Heart left ventricle (tissue), 13 donors: ENCODE measurements at regions not wholly inside any gene's neighbourhood (a gene's known extent, or its start where the extent isn't known, plus 50 kb on each side); places are given as distances from the start of the nearest gene placed in this dataset.

Experiments
- POLR2A ChIP-seq, 2 donors: fragments of 450-650 bp; IDR thresholded peaks; one replicate each; pipeline ENCODE4 v1.6.1; 2017; ENCODE audit warnings: antibody characterized with exemption in 2 of 2, mild to moderate bottlenecking in 2 of 2, moderate library complexity in 2 of 2
- TF ChIP-seq, protein P1 (sequence below), 12 donors: fragments of 200-600 bp; sonication (generic) in 4 of 12; IDR thresholded peaks; one replicate each; pipeline versions ENCODE4 v1.5.0 to v1.8.0; 2018 to 2022; ENCODE audit warnings: antibody characterized with exemption in 12 of 12, mild to moderate bottlenecking in 5 of 12
- donor health status: ischemic (EF 13 %, LVEDD 7.1; RV severe dilation, severe dysfunction).
- donor health status: DM: no; HTN: yes; CAD: no.
- donor health status: DM: no; HTN: no; CAD: no.
- donor health status: ischemic (EF 25% LVEDD 6.9; RV normal size, moderate dysfunction).
- donor health status: ischemic (EF 25% LVEDD 5.7; RV mildly dilated, moderate dysfunction).
- donor health status: ischemic (EF 35%, LVEDD 5.7; RV mildly dilated, moderate dysfunction).
- donor health status: nonischemic (EF 11% LVEDD 7.7; RV severe dilation, severe dysfunction).
- donor health status: DM: yes; HTN: yes; CAD: no.
- donor health status: PGD.
- donor health status: ischemic (EF 29% LVEDD 5.4; RV normal size, mild dysfunction).
- donor health status: nonischemic (EF 23%, LVEDD 6.1; RV moderate dilation, normal function).

DNA sequence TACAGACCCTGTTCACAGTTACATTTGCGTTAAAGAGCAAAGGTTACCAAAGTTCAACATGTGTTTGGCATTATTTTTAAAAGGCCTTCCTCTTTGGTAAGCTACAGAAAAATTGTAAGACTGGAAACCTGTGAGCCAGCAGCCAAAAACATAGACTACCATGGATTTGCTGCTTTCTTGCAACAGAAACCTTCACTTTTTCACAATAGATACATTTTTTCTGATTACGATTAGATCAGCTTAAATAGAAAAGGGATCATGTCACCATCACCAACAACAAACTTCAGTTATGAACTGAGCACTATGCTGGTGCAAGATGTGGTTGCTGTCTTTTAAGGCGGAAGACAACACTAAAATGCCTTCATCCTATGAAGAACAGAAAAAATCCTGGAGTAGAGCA lies 112.3 kb upstream of the MARCKS start:
- TF ChIP-seq, protein P1, sequence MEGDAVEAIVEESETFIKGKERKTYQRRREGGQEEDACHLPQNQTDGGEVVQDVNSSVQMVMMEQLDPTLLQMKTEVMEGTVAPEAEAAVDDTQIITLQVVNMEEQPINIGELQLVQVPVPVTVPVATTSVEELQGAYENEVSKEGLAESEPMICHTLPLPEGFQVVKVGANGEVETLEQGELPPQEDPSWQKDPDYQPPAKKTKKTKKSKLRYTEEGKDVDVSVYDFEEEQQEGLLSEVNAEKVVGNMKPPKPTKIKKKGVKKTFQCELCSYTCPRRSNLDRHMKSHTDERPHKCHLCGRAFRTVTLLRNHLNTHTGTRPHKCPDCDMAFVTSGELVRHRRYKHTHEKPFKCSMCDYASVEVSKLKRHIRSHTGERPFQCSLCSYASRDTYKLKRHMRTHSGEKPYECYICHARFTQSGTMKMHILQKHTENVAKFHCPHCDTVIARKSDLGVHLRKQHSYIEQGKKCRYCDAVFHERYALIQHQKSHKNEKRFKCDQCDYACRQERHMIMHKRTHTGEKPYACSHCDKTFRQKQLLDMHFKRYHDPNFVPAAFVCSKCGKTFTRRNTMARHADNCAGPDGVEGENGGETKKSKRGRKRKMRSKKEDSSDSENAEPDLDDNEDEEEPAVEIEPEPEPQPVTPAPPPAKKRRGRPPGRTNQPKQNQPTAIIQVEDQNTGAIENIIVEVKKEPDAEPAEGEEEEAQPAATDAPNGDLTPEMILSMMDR (IDR thresholded peaks at IDR 0.05) = no peak
- no peak for TF ChIP-seq POLR2A (IDR thresholded peaks at IDR 0.05)
